Fibroblast of lung (primary cell): ENCODE measurements at regions not wholly inside any gene's neighbourhood (a gene's known extent, or its start where the extent isn't known, plus 50 kb on each side); places are given as distances from the start of the nearest gene placed in this dataset.

ENCODE experiments used
- DNase-seq, 2 donors: peaks; one replicate each; pipeline versions ENCODE4 v3.0.0 to v3.0.0-alpha.2; 2010; ENCODE audit warnings: low read depth in 2 of 2
- H2AFZ ChIP-seq: 2 replicates; pipeline ENCODE4 v1.5.1; 2012; ENCODE audit warnings: low read length, control low read depth, inconsistent platforms
- H3K27ac ChIP-seq: 2 replicates; pipeline ENCODE4 v1.5.1; 2011; ENCODE audit warnings: low read length, control low read depth; ENCODE audit not compliant: insufficient read depth
- H3K27me3 ChIP-seq: 2 replicates; pipeline ENCODE4 v1.5.1; 2011; ENCODE audit warnings: mild to moderate bottlenecking, low read length; ENCODE audit not compliant: control insufficient read depth, insufficient read depth
- H3K36me3 ChIP-seq: 2 replicates; pipeline ENCODE4 v1.5.1; 2011; ENCODE audit warnings: low read length; ENCODE audit not compliant: control insufficient read depth, insufficient read depth
- H3K4me1 ChIP-seq: 2 replicates; pipeline ENCODE4 v1.5.1; 2011; ENCODE audit warnings: low read length; ENCODE audit not compliant: control insufficient read depth, insufficient read depth; ENCODE audit errors: extremely low read depth
- H3K4me2 ChIP-seq: 2 replicates; pipeline ENCODE4 v1.5.1; 2011; ENCODE audit warnings: low read length, control low read depth; ENCODE audit not compliant: insufficient read depth; ENCODE audit errors: extremely low read depth
- H3K4me3 ChIP-seq, 4 experiments: fragments of 200-600 bp in 1 of 4; sonication (generic) in 1 of 4; replicated peaks in 1 of 4; 2 replicates each; pipeline ENCODE4 v1.5.1; 2011 to 2016; ENCODE audit warnings: low read length in 4 of 4, low read depth in 3 of 4, mild to moderate bottlenecking in 3 of 4, control low read depth in 2 of 4, inconsistent platforms in 1 of 4, mixed read lengths in 1 of 4; ENCODE audit not compliant: insufficient read depth in 1 of 4; ENCODE audit errors: control extremely low read depth in 1 of 4
- H3K79me2 ChIP-seq: 2 replicates; pipeline ENCODE4 v1.5.1; 2012; ENCODE audit warnings: mild to moderate bottlenecking, low read length, inconsistent platforms; ENCODE audit not compliant: control insufficient read depth, insufficient read depth
- H3K9ac ChIP-seq: 2 replicates; pipeline ENCODE4 v1.5.1; 2011; ENCODE audit warnings: mild to moderate bottlenecking, low read length, control low read depth; ENCODE audit not compliant: insufficient read depth
- H3K9me3 ChIP-seq: 2 replicates; pipeline ENCODE4 v1.5.1; 2012; ENCODE audit warnings: low read depth, low read length; ENCODE audit not compliant: control insufficient read depth, insufficient read depth
- H4K20me1 ChIP-seq: 2 replicates; pipeline ENCODE4 v1.5.1; 2011; ENCODE audit warnings: low read length; ENCODE audit not compliant: control insufficient read depth, insufficient read depth; ENCODE audit errors: extremely low read depth
- EZH2 ChIP-seq: IDR thresholded peaks from 2 replicates; pipeline ENCODE4 v1.5.1; 2012; ENCODE audit warnings: low read length, control low read depth, mild to moderate bottlenecking; ENCODE audit errors: missing control alignments
- TF ChIP-seq, protein P1 (sequence below), 2 donors: IDR thresholded peaks in 1 of 2; conservative IDR thresholded peaks in 1 of 2; 1 replicate in 1 of 2; 2 replicates in 1 of 2; pipeline ENCODE4 v1.5.1; 2011 to 2012; ENCODE audit warnings: low read length in 2 of 2, control low read depth in 1 of 2, inconsistent platforms in 1 of 2, low read depth in 1 of 2, mild to moderate bottlenecking in 1 of 2

DNA sequence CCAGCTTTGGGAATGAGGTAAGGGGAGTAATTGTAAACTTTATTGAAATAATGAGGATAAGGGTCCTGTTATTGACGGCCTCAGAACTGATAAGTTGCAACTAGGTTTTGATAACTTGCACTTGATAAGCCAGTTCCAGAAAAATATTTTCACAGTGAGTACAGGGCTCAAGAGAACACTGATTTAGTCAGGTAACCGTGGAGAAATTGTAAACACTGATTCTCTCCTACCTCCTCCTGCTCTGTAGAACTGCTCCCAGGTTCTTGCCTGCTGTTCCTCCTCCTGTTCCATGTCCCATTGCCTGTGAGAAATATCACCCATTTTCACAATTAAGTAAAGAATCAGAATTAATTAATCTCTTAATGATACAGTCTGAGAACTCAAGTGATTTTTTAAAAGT, 55.0 kb upstream of the CXXC4 start:
- Histone ChIP-seq H3K79me2 (no peaks in the 10 kb centered on the region), H3K9me3 (no peaks in the 10 kb centered on the region), H3K27ac (no peak overlapping the region), H4K20me1 (no peaks in the 10 kb centered on the region), H3K27me3 (no peaks in the 10 kb centered on the region), H3K9ac (no peak overlapping the region), H3K4me1 (no peaks in the 10 kb centered on the region), H2AFZ (no peak overlapping the region), H3K4me2 (no peak overlapping the region), H3K36me3 (no peaks in the 10 kb centered on the region), H3K4me3 (no peak overlapping the region)
- no peak for DNase-seq
- no peak for TF ChIP-seq EZH2
- TF ChIP-seq, protein P1, sequence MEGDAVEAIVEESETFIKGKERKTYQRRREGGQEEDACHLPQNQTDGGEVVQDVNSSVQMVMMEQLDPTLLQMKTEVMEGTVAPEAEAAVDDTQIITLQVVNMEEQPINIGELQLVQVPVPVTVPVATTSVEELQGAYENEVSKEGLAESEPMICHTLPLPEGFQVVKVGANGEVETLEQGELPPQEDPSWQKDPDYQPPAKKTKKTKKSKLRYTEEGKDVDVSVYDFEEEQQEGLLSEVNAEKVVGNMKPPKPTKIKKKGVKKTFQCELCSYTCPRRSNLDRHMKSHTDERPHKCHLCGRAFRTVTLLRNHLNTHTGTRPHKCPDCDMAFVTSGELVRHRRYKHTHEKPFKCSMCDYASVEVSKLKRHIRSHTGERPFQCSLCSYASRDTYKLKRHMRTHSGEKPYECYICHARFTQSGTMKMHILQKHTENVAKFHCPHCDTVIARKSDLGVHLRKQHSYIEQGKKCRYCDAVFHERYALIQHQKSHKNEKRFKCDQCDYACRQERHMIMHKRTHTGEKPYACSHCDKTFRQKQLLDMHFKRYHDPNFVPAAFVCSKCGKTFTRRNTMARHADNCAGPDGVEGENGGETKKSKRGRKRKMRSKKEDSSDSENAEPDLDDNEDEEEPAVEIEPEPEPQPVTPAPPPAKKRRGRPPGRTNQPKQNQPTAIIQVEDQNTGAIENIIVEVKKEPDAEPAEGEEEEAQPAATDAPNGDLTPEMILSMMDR (conservative IDR thresholded peaks at IDR 0.05 in 1 of 2, IDR thresholded peaks at IDR 0.05 in 1 of 2; ENCODE audit: low read depth in 1 of 2, low read length in 2 of 2): no peak

DNA sequence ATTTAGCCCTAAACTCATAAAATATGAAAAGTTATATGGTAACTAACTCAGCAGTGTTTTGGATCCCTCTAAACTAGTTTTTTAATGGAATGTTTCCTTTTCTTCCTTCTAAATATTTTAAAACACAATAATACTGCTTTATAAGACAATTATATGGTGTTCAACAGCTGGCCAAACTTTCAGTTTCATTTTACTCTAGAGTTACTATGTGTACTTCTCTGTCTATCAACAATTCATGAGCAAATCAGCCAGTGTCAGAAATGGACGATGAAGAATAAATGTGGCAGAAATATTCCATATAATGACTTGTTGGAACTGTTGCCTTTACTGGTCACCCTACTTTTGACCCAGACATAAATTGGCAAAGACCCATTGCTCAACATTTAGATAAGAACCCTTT, 64.8 kb upstream of the CXXC4 start:
- TF ChIP-seq, protein P1 (conservative IDR thresholded peaks at IDR 0.05 in 1 of 2, IDR thresholded peaks at IDR 0.05 in 1 of 2; ENCODE audit: low read depth in 1 of 2, low read length in 2 of 2): no peak
- TF ChIP-seq EZH2: no peak
- no peak overlapping the region for H3K4me2 ChIP-seq
- no peak overlapping the region for H3K9ac ChIP-seq
- no peaks in the 10 kb centered on the region for H3K36me3 ChIP-seq
- H3K27ac ChIP-seq: no peak overlapping the region
- H4K20me1 ChIP-seq: no peaks in the 10 kb centered on the region
- no peaks in the 10 kb centered on the region for H3K4me1 ChIP-seq
- H3K27me3 ChIP-seq: no peaks in the 10 kb centered on the region
- no peak for DNase-seq
- H2AFZ ChIP-seq: no peak overlapping the region
- no peaks in the 10 kb centered on the region for H3K79me2 ChIP-seq
- H3K4me3 ChIP-seq: no peak overlapping the region
- H3K9me3 ChIP-seq: no peaks in the 10 kb centered on the region

DNA sequence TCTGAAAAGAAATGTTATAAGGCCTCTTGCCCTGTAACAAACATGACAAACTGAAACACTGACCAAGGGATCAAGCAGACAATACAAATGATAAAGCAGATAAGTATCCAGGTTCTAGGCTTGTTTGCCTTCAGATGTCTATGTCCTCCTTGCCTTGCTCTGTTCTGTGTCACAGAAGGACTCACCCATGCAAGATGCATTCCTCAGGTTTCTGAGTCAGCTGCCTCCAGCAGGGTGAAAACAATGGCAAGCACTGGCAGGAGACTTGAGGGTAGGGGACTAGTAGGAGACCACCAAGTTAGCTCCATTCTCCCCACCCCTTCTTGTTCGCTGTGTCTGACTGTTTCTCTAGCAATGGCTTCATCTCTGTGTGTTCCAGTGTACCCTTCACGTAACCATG, 76.6 kb upstream of the CXXC4 start:
- H3K4me2 ChIP-seq: no peak overlapping the region
- H3K79me2 ChIP-seq: no peaks in the 10 kb centered on the region
- no peaks in the 10 kb centered on the region for H3K36me3 ChIP-seq
- H3K4me3 ChIP-seq: no peak overlapping the region
- H4K20me1 ChIP-seq: no peaks in the 10 kb centered on the region
- no peak overlapping the region for H3K27ac ChIP-seq
- H2AFZ ChIP-seq: no peak overlapping the region
- no peaks in the 10 kb centered on the region for H3K9me3 ChIP-seq
- no peaks in the 10 kb centered on the region for H3K27me3 ChIP-seq
- H3K9ac ChIP-seq: no peak overlapping the region
- DNase-seq: peak in 1 of 2 donors; percentile 36
- H3K4me1 ChIP-seq: no peaks in the 10 kb centered on the region
- TF ChIP-seq, protein P1 (conservative IDR thresholded peaks at IDR 0.05 in 1 of 2, IDR thresholded peaks at IDR 0.05 in 1 of 2; ENCODE audit: low read depth in 1 of 2, low read length in 2 of 2): no peak
- no peak for TF ChIP-seq EZH2
